ENCODE measurements at regions not wholly inside any gene's neighbourhood (a gene's known extent, or its start where the extent isn't known, plus 50 kb on each side); places are given as distances from the start of the nearest gene placed in this dataset.

DNA sequence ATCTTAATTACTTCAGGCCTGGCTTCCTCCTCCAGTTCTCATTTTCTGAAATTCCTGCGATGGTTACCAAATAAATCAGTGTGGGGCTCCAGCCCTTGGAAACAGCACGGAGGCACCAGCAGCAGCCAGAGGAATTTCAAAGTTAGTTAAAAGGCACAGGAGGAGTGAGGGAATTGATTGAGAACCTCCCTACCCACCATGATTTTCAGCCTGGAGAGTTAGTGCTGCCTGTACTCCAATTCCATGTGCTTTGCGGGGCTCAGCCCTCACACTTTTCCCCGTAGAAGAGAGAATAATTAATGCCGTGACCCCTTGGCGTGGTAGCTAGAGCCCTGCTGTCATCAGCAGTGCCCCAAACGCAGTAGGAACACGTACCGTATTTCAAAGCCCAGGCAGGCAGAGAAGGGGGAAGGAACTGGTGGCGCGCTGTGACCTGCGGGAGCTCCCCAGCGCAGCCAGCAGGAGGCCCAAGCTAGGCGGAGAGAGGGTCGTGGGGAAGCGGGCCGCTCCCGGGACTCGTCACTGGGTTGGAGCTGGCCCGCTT lies 84.0 kb upstream of the IGFBP7 start:
- TF ChIP-seq, protein P1, sequence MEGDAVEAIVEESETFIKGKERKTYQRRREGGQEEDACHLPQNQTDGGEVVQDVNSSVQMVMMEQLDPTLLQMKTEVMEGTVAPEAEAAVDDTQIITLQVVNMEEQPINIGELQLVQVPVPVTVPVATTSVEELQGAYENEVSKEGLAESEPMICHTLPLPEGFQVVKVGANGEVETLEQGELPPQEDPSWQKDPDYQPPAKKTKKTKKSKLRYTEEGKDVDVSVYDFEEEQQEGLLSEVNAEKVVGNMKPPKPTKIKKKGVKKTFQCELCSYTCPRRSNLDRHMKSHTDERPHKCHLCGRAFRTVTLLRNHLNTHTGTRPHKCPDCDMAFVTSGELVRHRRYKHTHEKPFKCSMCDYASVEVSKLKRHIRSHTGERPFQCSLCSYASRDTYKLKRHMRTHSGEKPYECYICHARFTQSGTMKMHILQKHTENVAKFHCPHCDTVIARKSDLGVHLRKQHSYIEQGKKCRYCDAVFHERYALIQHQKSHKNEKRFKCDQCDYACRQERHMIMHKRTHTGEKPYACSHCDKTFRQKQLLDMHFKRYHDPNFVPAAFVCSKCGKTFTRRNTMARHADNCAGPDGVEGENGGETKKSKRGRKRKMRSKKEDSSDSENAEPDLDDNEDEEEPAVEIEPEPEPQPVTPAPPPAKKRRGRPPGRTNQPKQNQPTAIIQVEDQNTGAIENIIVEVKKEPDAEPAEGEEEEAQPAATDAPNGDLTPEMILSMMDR (IDR thresholded peaks at IDR 0.05) = no peak
- TF ChIP-seq POLR2AphosphoS5 (IDR thresholded peaks at IDR 0.05; ENCODE audit: low read depth, low read length) (no peak), SIN3A (IDR thresholded peaks at IDR 0.05; ENCODE audit: borderline replicate concordance, insufficient read depth, low read depth, low read length) (no peak), TCF7L2 (IDR thresholded peaks at IDR 0.05; ENCODE audit: low read depth, low read length) (no peak)
- TF ChIP-seq, protein P2, sequence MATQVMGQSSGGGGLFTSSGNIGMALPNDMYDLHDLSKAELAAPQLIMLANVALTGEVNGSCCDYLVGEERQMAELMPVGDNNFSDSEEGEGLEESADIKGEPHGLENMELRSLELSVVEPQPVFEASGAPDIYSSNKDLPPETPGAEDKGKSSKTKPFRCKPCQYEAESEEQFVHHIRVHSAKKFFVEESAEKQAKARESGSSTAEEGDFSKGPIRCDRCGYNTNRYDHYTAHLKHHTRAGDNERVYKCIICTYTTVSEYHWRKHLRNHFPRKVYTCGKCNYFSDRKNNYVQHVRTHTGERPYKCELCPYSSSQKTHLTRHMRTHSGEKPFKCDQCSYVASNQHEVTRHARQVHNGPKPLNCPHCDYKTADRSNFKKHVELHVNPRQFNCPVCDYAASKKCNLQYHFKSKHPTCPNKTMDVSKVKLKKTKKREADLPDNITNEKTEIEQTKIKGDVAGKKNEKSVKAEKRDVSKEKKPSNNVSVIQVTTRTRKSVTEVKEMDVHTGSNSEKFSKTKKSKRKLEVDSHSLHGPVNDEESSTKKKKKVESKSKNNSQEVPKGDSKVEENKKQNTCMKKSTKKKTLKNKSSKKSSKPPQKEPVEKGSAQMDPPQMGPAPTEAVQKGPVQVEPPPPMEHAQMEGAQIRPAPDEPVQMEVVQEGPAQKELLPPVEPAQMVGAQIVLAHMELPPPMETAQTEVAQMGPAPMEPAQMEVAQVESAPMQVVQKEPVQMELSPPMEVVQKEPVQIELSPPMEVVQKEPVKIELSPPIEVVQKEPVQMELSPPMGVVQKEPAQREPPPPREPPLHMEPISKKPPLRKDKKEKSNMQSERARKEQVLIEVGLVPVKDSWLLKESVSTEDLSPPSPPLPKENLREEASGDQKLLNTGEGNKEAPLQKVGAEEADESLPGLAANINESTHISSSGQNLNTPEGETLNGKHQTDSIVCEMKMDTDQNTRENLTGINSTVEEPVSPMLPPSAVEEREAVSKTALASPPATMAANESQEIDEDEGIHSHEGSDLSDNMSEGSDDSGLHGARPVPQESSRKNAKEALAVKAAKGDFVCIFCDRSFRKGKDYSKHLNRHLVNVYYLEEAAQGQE (IDR thresholded peaks at IDR 0.05; ENCODE audit: insufficient read depth in 1 of 2, low read depth in 2 of 2, low read length in 1 of 2) = no peak
